ENCODE measurements at regions not wholly inside any gene's neighbourhood (a gene's known extent, or its start where the extent isn't known, plus 50 kb on each side); places are given as distances from the start of the nearest gene placed in this dataset.

DNA sequence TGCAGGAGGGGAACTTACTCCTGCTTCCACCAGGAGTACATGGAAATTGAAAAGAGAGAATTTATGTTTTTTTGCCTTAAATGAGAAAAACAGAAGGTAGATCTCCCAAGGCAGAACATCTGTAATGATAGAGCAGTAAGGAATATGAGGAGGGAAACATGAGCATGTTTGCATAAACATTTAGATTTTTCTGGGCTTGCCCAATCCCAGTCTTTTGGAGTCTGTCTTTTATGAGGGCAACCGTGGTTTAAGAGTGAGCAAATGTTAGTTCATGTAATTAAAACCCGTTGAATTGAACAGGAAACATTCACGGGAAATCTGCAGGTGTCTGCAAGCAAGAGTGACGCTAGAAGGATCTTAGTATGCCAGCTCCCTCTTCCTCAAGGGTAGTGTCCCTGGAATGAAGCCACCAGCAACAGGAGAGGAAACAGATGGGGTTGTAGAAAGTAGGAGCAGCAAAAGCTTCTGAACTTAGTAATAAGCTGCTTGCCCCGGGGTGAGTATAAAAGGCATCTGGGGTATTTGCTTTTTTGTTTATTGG, 79.3 kb downstream of the ARF6 start:
- TF ChIP-seq, protein P1, sequence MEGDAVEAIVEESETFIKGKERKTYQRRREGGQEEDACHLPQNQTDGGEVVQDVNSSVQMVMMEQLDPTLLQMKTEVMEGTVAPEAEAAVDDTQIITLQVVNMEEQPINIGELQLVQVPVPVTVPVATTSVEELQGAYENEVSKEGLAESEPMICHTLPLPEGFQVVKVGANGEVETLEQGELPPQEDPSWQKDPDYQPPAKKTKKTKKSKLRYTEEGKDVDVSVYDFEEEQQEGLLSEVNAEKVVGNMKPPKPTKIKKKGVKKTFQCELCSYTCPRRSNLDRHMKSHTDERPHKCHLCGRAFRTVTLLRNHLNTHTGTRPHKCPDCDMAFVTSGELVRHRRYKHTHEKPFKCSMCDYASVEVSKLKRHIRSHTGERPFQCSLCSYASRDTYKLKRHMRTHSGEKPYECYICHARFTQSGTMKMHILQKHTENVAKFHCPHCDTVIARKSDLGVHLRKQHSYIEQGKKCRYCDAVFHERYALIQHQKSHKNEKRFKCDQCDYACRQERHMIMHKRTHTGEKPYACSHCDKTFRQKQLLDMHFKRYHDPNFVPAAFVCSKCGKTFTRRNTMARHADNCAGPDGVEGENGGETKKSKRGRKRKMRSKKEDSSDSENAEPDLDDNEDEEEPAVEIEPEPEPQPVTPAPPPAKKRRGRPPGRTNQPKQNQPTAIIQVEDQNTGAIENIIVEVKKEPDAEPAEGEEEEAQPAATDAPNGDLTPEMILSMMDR (IDR thresholded peaks at IDR 0.05), result no peak
- no peak for TF ChIP-seq POLR2A (IDR thresholded peaks at IDR 0.05)
